PFSK-1 (cell line): ENCODE measurements at regions not wholly inside any gene's neighbourhood (a gene's known extent, or its start where the extent isn't known, plus 50 kb on each side); places are given as distances from the start of the nearest gene placed in this dataset.

Experiments used
- FOXP2 ChIP-seq: optimal IDR thresholded peaks from 2 replicates; pipeline ENCODE3; 2011; ENCODE audit warnings: borderline replicate concordance, control low read depth, inconsistent platforms; ENCODE audit not compliant: insufficient read depth; ENCODE audit errors: extremely low read length, extremely low read depth
- POLR2AphosphoS5 ChIP-seq: IDR thresholded peaks from 2 replicates; pipeline ENCODE4 v1.6.1; 2012; ENCODE audit warnings: low read depth, mild to moderate bottlenecking, control low read depth, low read length, moderate library complexity
- SIN3A ChIP-seq: IDR thresholded peaks from 2 replicates; pipeline ENCODE4 v1.6.1; 2012; ENCODE audit warnings: mild to moderate bottlenecking, low read length, moderate library complexity, borderline replicate concordance; ENCODE audit not compliant: insufficient read depth
- TAF1 ChIP-seq: IDR thresholded peaks from 2 replicates; pipeline ENCODE4 v1.6.1; 2012; ENCODE audit warnings: low read length, control low read depth, borderline replicate concordance; ENCODE audit not compliant: insufficient read depth
- TF ChIP-seq, protein P1 (sequence below), 2 experiments: IDR thresholded peaks; 2 replicates each; pipeline versions ENCODE4 v1.6.1 to v1.8.0; 2011 to 2012; ENCODE audit warnings: low read depth in 2 of 2, low read length in 2 of 2, control low read depth in 1 of 2, inconsistent platforms in 1 of 2, mild to moderate bottlenecking in 1 of 2, moderate library complexity in 1 of 2; ENCODE audit not compliant: insufficient read depth in 1 of 2

DNA sequence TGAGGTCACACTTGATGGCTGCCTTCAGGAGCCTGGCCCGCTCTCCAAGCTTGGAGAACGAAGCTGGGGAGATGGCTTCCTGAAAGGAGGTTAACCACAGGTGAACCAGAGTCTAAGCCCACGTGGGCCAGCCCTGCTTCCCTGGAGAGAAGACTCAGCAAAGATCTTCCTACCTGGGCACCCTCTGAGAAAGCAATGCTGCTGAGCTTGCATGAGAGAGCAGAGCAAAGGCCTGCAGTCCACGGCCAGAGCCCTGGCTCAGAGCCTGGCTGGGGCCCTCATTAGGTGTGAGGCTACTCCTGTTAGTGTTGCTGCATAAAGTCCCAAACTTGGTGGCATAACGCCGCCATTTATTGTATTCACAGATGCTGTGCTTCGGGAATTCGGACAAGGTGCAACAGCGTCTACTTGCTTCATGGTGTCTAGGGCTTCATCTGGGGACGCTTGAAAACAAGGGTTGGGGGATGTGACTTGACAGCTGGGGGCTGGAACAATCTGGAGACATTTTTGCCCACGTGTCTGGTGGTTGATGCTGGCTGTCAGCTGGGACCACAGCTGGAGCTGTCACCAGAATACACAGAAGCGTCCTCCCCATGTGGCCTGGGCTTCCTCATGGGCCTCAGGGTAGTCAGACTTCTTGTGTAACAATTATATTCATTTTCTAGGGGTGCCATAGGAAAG lies 87.9 kb upstream of the MEF2A start:
- no peak for TF ChIP-seq POLR2AphosphoS5
- TF ChIP-seq, protein P1, sequence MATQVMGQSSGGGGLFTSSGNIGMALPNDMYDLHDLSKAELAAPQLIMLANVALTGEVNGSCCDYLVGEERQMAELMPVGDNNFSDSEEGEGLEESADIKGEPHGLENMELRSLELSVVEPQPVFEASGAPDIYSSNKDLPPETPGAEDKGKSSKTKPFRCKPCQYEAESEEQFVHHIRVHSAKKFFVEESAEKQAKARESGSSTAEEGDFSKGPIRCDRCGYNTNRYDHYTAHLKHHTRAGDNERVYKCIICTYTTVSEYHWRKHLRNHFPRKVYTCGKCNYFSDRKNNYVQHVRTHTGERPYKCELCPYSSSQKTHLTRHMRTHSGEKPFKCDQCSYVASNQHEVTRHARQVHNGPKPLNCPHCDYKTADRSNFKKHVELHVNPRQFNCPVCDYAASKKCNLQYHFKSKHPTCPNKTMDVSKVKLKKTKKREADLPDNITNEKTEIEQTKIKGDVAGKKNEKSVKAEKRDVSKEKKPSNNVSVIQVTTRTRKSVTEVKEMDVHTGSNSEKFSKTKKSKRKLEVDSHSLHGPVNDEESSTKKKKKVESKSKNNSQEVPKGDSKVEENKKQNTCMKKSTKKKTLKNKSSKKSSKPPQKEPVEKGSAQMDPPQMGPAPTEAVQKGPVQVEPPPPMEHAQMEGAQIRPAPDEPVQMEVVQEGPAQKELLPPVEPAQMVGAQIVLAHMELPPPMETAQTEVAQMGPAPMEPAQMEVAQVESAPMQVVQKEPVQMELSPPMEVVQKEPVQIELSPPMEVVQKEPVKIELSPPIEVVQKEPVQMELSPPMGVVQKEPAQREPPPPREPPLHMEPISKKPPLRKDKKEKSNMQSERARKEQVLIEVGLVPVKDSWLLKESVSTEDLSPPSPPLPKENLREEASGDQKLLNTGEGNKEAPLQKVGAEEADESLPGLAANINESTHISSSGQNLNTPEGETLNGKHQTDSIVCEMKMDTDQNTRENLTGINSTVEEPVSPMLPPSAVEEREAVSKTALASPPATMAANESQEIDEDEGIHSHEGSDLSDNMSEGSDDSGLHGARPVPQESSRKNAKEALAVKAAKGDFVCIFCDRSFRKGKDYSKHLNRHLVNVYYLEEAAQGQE (IDR thresholded peaks at IDR 0.05; ENCODE audit: insufficient read depth in 1 of 2, low read depth in 2 of 2, low read length in 2 of 2): no peak
- TF ChIP-seq FOXP2: no peak
- TF ChIP-seq SIN3A: no peak
- no peak for TF ChIP-seq TAF1

DNA sequence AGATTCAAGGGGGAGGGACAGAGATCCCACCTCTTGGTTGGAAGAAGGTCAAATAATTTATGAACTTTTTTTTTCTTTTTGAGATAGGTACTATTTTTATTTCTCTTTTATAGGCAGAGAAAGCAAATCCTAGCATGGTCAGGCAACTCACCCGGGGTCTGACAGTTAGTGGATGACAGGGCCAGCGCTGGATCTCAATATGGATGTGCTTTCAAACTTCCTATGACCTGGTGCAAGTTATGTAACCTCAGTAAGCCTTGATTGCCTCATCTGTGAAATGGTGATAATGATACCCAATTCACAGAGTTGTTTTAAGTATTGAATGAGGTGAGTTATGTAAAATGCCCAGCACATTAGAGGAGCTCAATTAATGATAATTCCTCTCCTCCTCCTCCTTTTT lies 86.8 kb upstream of the MEF2A start:
- TF ChIP-seq, protein P1 (IDR thresholded peaks at IDR 0.05; ENCODE audit: insufficient read depth in 1 of 2, low read depth in 2 of 2, low read length in 2 of 2): no peak
- TF ChIP-seq TAF1 (no peak), FOXP2 (no peak), POLR2AphosphoS5 (no peak), SIN3A (no peak)

DNA sequence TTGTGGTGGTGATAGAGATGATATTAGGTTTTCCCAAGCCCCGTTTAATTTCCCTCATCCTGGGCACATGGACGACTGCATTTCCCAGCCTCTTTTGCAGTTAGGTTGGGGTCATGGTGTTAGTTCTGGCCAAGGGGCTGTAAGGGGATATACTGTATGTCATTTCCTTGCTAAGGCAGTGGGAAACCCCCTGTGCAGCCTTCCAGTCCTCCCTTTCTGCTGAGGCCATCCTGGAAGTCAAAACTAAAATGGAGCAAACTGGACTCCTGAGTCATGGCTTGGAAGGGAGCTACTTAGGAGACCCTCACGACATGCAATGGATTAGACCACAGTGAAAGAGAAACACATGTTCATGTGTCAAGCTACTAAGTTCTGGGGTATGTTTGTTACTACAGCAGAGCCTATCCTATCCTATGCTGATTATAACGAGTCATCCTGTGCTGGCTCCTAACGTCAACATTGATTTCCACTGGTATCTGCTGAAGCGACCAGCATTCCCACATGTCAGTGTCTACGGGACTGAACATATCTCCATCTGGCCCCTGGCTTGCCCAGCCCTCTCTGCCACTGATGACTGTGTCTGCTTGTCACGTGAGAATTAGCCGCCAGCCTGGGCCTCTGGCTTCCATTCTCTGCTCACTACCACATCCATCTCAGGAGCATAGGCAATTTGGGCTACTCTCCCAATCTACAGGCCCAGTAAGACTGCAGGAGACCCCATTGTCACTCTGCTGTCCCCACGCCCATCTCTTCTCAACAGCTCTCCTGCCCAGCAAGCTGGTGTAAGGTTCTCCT lies 85.6 kb upstream of the MEF2A start:
- TF ChIP-seq SIN3A (no peak), TAF1 (no peak), POLR2AphosphoS5 (no peak), FOXP2 (no peak)
- TF ChIP-seq, protein P1 (IDR thresholded peaks at IDR 0.05; ENCODE audit: insufficient read depth in 1 of 2, low read depth in 2 of 2, low read length in 2 of 2): no peak

DNA sequence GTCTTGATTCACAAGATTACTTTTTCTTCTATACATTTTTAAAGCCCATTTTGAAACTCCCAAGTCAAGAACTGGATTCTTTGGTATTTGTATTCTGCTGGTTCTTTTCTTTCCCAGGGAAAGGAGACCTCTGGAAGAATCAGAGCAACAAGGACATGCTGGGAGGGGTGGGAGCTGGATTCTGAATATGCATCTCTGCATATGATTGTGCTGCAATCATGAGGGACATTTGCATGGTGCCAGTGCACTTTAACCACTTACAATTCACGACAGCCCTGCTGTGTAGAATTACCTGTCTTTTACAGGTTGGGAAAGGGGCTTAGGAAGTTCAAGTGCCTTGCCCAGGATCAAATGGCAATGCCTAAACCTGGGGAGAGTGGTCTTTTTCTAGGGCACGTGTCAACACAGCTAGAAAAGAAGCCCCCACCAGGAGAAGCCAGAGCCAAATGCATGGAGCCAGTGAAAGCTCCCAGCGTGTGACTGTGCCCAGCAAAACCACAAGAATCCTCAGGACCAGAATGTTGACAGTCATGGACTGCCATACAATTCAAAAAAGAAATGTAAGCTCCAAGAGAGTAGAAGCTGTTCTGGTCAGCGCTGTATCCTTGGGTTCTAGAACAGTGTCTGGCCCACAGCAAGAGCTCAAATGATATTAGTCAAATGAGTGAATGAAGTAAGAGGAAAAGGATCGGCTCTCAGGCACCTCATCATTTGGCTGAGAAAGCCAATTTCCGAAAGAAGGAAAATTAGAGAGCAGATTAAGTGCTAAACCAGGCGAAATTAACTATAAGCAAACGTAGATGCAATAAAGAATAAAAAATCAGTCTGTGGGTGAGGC lies 84.5 kb upstream of the MEF2A start:
- TF ChIP-seq FOXP2: no peak
- TF ChIP-seq POLR2AphosphoS5: no peak
- TF ChIP-seq TAF1: no peak
- TF ChIP-seq SIN3A: no peak
- TF ChIP-seq, protein P1 (IDR thresholded peaks at IDR 0.05; ENCODE audit: insufficient read depth in 1 of 2, low read depth in 2 of 2, low read length in 2 of 2): no peak
